ENCODE measurements at regions not wholly inside any gene's neighbourhood (a gene's known extent, or its start where the extent isn't known, plus 50 kb on each side); places are given as distances from the start of the nearest gene placed in this dataset.

DNA sequence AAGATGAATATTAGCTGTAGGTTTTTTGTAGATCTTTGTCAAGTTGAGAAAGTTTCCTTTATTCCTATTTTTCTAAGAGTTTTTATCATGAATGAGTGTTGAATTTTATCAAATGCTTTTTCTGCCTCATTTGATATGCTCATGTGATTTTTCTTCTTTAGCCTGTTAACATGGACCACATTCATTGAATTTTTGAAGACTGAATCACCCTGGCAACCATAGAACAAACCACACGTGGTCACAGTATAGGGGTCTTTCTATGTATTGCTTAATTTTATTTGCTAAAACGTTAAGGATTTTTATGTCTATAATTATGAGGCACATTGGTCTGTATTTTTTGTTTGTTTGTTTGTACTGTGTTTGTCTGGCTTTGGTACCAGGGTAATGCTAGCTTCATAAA lies 201.7 kb upstream of the CWC22 start:
- no peak for DNase-seq (ENCODE audit: low read depth in 2 of 2)

DNA sequence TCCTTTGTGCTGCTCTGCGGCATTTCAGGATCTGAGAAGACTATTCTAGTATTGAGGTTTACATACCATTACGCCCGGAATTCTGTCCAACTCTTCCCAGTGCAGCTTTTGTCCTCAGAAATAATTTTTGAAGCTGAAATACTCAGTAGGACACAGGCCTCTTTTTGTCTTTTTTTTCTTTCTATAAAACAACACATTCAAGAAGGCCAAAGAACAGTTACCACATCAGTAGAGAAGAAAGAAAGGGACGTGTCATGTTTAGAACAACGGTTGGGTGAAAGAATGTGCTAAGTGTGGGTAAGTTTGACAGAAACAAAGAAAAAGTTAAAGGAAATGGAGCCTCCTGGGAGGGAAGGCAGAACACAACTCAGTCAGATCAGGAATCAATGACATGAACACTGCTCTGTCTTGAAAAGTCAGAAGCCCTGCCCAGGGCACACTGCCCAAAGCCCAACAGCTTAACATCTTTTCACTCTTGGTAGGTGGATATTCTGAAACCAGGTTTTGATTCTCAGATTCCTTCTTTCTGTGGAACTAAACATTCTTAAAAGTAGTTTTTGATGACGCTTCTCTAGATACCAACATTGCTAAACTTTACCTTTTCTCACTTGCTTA lies 198.6 kb upstream of the CWC22 start:
- DNase-seq (ENCODE audit: low read depth in 2 of 2) = no peak

DNA sequence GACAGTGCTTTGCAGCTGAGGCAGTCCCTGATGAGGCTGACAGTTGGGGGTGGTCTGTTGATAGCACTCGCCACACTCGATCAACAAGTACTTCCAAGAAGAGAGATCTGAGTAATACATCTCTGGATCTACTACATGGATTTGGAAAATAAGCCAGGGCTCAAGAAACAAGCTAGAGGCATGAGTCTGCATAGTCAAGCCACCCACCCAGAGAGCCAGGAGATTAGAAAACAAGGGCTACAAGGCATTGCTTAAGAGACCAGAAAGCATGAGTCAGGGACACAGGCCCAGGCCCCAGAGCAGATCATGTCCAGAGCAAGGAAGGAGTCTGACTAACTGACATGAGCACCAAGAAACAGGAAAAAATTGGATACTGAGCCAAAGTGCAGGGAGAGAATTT lies 196.9 kb upstream of the CWC22 start:
- DNase-seq (ENCODE audit: low read depth in 2 of 2) = no peak

DNA sequence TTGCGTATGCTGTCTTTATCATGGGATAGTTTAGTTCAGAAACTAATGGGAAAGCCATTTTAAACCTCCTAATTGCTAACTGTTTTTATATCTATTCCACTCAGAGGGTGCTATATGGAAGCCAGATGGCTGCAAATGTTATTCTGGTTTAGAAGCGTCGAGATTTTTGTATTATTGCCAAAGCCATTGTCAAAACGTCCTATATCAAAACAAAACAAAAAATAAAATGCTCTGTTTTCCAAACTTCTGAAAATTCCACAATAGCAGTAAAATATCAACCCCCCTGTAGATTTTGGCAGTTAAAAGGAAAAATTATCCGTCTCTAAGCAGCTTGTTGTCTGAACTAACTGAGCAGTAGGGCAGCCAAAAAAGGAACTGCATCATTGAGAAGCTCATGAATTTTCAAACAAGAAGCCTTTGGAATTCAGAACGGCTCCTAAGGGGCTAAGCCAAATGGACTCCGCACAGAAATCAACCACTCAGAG lies 195.4 kb upstream of the CWC22 start:
- no peak for DNase-seq (ENCODE audit: low read depth in 2 of 2)

DNA sequence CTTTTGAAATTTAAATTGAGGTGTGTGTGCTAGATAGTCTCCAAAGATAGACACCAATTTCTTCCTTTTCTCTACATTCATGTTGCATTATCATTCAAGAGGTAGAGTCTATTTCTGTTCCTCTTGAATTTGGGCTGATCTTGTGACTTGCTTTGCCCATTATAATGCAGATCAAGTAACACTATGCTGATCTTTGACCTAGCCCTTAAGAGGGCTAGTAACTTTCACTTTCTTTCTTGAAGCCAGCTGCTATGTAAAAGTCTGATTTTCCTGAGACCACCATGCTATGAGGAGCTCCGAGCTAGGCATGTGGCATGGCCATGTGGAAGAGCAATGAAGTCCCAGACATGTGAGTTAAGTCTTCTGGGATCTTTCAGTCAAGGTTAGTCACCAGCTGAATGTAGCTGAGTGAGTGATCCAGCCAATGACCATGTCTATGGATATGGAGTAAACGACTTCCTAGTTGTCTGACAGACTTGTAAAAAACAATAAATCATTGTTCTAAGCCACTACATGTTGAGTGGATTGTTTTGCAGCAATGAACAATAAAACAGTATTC lies 189.4 kb upstream of the CWC22 start:
- DNase-seq (ENCODE audit: low read depth in 2 of 2) = no peak

DNA sequence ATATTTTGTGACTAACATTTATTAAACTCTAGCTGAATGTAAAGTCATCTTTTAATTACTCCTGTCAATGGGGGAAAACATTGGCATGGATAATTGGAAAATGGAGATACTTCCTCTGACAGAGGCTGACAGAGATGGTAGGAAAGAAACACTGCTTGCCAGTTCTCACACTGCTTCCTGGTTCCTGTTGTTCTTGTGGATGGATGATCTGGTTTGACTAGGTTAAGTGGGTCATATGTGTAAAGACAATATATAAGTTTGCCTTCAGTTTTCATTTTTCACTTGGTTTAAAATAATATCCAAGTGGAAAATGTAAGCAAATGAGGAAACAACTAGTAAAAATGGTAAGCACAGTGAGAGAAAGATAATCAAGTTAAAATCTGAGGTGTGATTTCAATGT lies 188.8 kb upstream of the CWC22 start:
- no peak for DNase-seq (ENCODE audit: low read depth in 2 of 2)

DNA sequence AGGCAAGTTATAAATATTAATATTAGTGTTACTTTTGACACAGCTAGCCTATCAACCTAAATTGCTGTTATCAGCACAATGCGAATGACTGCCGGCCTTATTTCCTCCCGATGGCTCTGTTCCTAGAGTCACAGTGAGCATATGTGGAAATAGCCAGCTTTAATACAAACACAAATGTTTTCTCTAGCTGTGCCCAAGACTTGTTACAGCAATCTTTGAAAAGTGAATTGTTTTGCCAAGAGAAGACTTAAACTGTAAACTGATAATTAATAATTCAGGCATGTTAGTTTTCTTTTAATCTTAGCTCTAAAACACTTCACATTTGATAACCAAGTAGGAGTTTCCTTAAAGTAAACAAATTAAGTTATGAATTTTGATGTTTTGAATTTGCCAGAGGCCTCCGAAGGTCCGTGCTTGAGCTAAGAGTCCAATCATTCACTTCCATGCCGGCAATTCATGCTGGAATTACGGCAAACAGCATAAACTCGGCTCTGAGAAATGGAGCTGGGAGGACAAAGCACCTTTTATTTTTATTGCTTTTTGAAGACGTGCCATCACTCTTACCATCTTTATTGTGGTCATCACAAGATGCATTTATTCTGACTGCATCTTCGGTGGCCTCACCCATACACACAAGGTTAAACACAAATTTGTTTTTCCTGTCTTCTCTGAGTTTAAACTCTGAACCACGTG lies 184.5 kb upstream of the CWC22 start:
- no peak for DNase-seq (ENCODE audit: low read depth in 2 of 2)

DNA sequence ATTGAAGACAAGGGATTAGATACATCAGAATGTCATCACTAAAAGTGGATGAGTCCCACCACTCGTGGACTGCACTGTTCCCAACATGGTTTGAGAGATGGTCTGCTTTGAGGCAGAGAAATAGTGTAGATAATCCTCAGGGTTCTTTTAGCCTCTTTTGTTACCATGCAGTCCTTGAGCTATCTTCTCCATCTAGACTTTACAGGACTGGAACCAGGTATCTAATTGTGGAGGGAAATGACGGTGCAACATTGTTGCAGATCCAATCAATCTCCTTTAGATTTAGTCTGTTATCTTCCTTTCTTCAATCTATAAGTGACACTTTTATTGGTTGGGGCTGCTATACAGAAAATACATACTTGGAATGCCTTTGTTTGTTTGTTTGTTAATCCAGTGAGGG lies 183.8 kb upstream of the CWC22 start:
- no peak for DNase-seq (ENCODE audit: low read depth in 2 of 2)

DNA sequence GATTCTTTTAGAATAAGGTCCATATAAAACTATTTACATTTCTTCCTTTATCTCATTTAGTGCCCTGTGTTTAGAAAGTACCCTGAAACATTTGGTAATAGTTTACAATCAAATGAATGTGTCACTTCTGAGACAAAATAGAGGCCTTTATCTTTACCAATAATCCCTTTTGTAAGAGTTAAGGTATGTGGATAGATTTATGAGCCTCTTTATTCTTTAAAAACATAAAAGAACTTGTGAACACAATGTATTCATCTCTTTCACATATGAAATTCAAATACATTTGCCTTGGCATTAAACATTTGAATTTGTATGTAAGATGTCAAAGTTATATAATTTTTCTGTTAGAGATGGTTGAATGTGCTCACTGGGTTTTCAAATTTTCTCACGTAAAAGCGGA lies 180.5 kb upstream of the CWC22 start:
- no peak for DNase-seq (ENCODE audit: low read depth in 2 of 2)

DNA sequence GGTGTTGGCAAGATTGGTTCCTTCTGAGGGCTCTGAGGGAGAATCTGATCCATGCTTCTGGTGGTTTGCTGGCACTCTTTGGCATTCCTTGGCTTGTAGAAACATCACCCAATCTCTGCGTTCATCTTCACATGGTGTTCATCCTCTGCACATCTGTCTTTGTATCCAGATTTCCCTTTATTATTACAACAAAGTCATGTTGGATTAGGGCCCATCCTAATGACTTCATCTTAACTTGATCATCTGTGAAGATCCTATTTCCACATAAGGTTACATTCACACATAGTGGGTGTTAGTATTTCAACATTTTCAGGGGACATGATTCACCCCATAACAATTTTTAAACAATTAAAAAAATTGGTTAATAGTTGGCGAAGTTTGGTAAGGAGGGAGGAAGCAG lies 177.4 kb upstream of the CWC22 start:
- no peak for DNase-seq (ENCODE audit: low read depth in 2 of 2)

DNA sequence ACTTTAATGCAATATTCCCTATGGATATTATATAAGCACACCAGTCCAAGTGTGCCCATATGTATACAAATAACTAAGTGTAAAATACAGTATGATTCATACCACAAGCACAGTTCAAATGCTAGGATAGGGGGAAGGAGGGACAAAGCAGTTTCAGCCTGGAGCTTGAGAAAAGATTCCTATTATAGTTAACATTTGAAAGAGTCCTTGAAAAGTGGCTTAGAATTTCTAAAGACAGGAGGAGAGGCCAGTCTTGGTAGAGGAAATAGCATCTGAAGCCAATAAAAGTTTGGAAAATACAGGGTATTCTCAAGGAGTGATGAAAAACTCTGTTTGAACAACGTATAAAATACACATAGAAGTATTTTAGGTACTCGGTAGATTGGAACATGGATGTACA lies 173.4 kb upstream of the CWC22 start:
- no peak for DNase-seq (ENCODE audit: low read depth in 2 of 2)

DNA sequence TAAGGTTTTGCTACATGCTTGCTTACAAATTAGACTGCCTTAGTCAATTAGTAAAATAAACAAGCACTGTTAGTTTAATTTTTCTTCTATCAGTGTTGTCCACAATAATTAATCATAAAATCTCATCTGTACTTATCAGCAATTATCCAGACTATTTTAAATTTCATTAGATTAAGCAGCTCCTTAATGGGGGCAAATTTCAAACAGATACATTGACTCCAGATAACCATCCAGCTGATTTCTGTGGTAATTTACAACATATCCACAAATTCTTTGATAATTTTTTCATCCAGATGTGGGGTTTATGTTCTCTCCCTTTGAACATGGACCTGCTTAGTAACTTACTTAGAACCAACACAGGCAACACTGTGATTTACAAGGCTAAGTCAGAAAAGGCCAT lies 170.4 kb upstream of the CWC22 start:
- no peak for DNase-seq (ENCODE audit: low read depth in 2 of 2)

DNA sequence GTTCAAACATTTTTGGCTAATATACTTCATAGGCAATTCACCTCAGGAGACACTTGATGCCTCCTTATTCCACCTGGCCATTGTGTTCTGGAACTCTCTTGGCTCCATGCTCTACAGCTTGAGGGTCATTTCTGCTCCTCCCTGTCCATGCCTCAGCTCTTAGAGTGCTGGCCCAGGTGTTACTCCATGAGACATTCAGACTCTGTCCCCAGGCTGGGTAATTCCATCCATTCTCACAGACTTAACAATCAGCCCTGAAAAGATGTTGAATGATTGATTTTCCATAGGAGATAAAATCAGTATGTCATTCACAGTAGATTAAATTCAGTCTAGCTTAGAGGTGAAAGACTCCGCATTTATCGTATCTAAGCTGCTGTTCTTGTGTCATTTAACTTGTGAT lies 168.6 kb upstream of the CWC22 start:
- DNase-seq (ENCODE audit: low read depth in 2 of 2) = no peak

DNA sequence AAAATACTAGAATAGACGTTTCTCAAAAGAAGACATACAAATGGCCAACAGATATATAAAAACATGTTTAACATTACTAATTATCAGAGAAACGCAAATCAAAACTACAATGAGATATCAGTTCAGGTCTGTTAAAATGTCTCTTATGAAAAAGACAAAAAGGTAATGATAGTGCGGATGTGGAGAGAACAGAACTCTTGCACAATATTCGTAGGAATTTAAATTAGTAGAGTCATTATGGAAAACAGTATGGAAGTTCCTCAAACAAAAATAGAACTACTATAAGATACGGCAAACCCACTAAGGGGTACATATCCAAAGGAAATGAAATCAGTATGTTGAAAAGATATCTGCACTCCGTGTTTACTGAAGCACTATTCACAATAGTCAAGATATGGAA lies 167.5 kb upstream of the CWC22 start:
- no peak for DNase-seq (ENCODE audit: low read depth in 2 of 2)

DNA sequence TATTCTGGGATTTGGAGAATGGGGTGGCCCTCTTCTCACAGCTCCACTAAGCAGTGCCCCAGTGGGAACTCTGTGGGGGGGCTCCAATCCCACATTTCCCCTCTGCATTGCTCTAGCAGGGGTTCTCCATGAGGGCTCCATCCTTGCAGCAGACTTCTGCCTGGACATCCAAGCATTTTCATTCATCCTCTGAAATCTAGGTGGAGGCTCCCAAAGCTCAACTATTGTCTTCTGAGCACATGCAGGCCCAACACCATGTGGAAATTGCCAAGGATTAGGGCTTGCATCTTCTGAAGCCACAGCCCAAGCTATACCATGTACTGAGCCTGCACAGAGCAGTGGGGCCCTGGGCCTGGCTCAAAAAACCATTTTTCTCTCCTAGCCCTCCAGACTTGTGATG lies 162.4 kb upstream of the CWC22 start:
- DNase-seq (ENCODE audit: low read depth in 2 of 2) = no peak

DNA sequence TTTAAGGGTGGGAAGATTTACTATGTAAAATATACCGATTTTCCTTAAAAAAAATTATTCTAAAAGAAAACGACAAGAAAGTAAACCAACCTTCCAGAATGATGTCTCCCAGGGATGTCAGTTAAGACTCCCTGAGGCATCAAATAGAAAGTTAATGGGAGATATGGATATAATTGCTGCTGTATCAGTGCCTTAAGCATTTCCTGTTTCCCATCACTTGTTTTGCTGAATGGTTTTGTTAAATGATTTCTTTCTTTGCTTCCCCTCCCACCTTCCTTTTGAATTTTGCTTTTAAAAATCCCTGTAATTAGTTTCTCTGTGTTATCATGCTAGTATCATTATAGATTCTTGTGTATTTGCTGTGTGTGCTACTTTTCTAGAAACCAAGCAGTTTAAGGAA lies 154.3 kb upstream of the CWC22 start:
- no peak for DNase-seq (ENCODE audit: low read depth in 2 of 2)

DNA sequence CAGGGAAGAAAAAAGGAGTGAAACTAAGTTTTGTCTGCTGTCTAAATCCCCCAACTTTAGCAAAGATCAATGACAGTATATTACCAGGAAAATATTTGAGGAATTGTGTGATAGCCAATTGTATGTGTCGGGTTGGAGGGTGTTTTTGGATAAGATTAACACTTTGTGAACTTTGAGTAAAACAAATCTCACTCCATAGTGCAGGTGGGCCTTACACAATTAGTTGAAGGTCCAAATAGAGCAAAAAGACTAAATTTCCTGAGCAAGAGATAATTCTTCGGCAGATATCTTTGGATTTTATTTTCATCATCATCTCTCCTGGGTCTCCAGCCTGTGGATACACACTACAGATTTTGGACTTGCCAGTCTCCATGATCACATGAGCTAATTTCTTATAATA lies 152.8 kb upstream of the CWC22 start:
- no peak for DNase-seq (ENCODE audit: low read depth in 2 of 2)

DNA sequence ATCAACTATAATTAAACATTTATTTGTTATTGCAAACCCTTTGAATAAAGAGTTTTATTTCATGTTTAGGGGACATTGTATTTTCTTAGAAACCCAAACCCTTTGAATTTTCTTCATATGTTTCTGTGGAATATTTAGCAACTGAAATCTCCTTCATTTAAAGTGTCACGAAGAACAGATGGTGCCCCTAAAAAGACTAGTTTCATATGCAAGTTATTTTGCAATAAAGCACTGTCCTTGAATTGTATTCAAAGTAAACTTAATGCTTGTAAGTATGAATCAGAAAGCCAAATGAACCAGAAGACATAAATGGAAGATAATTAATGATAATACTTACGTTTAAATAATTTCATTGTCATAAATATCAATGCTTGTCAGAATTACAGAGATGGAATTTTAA lies 151.9 kb upstream of the CWC22 start:
- DNase-seq (ENCODE audit: low read depth in 2 of 2) = no peak

DNA sequence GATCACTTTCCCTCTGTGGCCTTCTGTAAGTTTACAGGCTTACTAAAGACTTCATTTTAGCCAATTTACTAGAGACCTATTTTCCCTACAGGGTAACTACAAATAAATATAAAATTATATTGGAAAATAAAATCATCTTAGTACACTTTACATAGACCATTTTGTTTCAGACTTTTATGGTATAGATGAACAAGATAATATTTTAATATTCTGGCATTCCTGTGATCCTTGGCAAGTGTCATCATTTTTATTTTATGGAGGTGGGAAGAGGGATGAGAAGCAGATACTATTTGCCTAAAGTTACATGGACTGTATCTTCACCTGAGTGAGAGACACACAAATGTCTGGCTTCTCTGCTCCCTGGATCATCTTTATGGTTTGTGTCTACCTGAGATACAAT lies 149.6 kb upstream of the CWC22 start:
- no peak for DNase-seq (ENCODE audit: low read depth in 2 of 2)

DNA sequence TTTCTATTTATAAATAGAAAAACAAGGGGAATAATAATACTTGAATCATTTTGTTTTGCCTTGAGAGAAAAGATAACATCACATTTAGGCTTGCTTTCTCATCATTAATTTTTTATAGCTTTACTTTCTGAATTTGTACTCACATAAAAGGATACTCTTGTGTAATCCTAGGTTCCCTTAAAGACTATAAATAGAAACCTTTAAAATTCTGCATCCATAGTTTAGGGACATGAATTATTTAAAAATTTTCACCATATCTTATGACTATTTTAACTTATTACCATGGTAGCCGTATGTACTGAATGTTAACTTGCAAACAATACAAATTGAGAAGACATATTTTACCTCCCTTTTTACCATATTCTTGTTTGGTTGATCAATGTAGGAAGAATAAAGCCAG lies 143.5 kb upstream of the CWC22 start:
- no peak for DNase-seq (ENCODE audit: low read depth in 2 of 2)

DNA sequence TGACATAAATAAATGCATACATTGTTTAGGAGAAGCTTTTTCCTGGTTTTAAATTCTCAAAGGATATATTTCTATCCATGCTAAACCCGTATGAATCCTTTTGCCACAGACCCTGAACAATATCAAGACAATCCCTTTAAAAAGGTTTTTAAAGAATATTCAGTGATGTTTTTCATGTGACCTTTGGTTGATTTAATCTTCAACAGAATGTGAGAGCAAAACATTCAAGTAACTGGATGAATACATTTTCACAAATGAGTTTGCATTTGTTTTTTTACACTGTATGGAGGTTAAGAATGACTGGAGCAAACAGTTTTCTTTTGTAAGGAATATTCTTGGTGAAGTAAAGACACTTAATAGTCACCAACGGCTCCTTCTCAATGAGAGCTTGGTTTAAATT lies 139.4 kb upstream of the CWC22 start:
- DNase-seq (ENCODE audit: low read depth in 2 of 2) = no peak

DNA sequence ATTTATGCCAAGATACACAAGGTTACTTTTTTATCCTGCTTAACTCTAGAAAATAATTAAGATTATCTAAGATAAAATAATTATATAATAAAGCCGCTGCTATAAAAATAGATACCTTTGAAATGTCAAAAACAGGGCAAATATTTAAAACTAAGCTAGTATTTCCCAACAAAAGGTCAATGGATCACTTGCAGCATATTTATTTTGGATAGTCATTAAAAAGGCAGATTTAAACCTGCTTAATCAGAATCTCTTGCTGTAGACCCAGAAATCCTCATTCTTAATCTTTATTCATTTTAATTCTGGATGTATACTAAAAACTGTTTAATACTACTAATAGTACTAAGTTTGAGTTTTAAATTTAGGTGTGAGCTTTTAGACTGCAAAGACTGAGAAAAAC lies 139.0 kb upstream of the CWC22 start:
- DNase-seq (ENCODE audit: low read depth in 2 of 2) = no peak

DNA sequence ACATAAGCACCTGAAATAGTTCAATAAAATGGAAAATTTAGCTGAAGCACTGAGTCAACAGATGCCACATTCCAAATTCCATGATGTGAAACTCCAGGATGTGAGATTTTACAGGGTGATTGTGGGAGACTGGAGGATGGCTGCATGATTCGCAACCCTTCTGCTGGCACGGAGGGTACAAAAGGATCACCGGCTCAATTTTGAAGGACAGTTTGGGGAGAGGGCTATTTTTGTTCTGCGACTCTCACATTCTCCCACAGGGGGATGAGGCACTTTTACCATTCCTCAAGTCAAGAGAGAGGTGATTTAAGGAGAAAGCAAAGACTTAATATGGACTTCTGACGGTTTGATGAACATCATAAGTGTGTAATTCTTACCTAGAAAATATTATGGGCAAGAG lies 138.1 kb upstream of the CWC22 start:
- no peak for DNase-seq (ENCODE audit: low read depth in 2 of 2)

DNA sequence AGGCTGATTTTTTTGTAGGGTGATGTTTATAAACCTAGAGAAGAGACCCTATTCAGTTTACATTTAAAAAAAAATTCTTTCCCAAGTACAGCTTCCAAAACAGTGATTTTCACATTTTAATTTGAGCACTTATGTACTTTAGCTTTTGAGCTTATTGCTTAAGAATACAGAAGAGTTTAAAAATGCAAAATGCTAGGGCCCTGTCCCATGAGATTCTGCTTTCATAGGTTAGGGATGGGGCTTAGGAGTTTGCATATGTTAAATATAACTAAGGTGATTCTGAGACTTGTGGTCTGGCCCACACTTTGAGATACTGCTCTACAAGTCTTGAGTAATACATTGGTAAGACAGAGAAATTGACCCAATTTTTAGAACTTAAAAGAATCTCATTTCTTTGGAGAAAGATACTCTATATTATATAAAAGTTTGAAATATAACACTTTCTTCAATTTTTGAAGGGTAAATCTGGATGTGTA lies 137.3 kb upstream of the CWC22 start:
- no peak for DNase-seq (ENCODE audit: low read depth in 2 of 2)

Data from stimulated activated CD4-positive, alpha-beta T cell treated with anti-CD3 and anti-CD28 coated beads, Interleukin-1b, Interleukin-23, amount 100 ng/mL, for 1 hour (primary cell).